ENCODE measurements at regions not wholly inside any gene's neighbourhood (a gene's known extent, or its start where the extent isn't known, plus 50 kb on each side); places are given as distances from the start of the nearest gene placed in this dataset.

- TF ChIP-seq CTCF (conservative IDR thresholded peaks at IDR 0.05) (no peak), EZH2 (IDR thresholded peaks at IDR 0.05; ENCODE audit: low read depth) (no peak)
These were observed 1176.4 kb upstream of the EYS start for GRCh38 chr6:66883453-66883852.

All from PC-9 (cell line).